ENCODE measurements at regions not wholly inside any gene's neighbourhood (a gene's known extent, or its start where the extent isn't known, plus 50 kb on each side); places are given as distances from the start of the nearest gene placed in this dataset.
A peak's percentile ranks its signal among the peaks of the same experiment; 100 is the strongest.

GRCh38 chr2:117470311-117471095 lies 344.0 kb upstream of the DDX18 start:
- ATAC-seq (peak; percentile 94), DNase-seq (ENCODE audit: low spot score) (peak; percentile 93)
- Mint-ChIP-seq H3K27ac (peak overlapping the region; percentile 93), H3K4me3 (no peak overlapping the region), H3K4me1 (peaks cover 8% of the 10 kb centered on the region; the same call in 2 of the 3 replicates), H3K27me3 (ENCODE audit: insufficient read depth, low read depth, poor library complexity) (peaks cover 4% of the 10 kb centered on the region), H3K36me3 (ENCODE audit: low read depth) (peaks cover 38% of the 10 kb centered on the region), H3K9me3 (peaks cover 28% of the 10 kb centered on the region)
- no peaks in the 10 kb centered on the region for H3K79me2 ChIP-seq (replicated peaks; ENCODE audit: insufficient read depth)
- H3K9me2 ChIP-seq (ENCODE audit: insufficient read depth) = 0 out of 2 replicates have a peak, but pooled peaks cover 7% of the 10 kb centered on the region
- no peak overlapping the region for H3K27ac ChIP-seq (ENCODE audit: low read depth)
- H3K4me1 ChIP-seq (ENCODE audit: insufficient read depth) = peaks cover 11% of the 10 kb centered on the region
- H3K4me3 ChIP-seq = no peak overlapping the region
- no peaks in the 10 kb centered on the region for H3F3A ChIP-seq (replicated peaks; ENCODE audit: low read depth)
- H2AFZ ChIP-seq = no peak overlapping the region
- TF ChIP-seq EZH2 (IDR thresholded peaks at IDR 0.05; ENCODE audit: low read depth, unreplicated experiment) (no peak), ETS1 (IDR thresholded peaks at IDR 0.05) (no peak), ZNF114 (CRISPR knock-in tag; IDR thresholded peaks at IDR 0.05) (no peak), POLR2AphosphoS5 (IDR thresholded peaks at IDR 0.05; ENCODE audit: low read depth) (no peak), STAT1 (IDR thresholded peaks at IDR 0.05; ENCODE audit: unreplicated experiment) (no peak), JUNB (IDR thresholded peaks at IDR 0.05; ENCODE audit: unreplicated experiment) (no peak), CTCF (conservative IDR thresholded peaks at IDR 0.05; ENCODE audit: low read depth in 2 of 2) (peak; percentile 87 to 94), EZH2phosphoT487 (IDR thresholded peaks at IDR 0.05; ENCODE audit: unreplicated experiment) (no peak), REST (IDR thresholded peaks at IDR 0.05; ENCODE audit: unreplicated experiment) (no peak), ZNF331 (CRISPR knock-in tag; IDR thresholded peaks at IDR 0.05; ENCODE audit: low read depth) (no peak), CREB1 (CRISPR knock-in tag; IDR thresholded peaks at IDR 0.05; ENCODE audit: low read depth) (0 out of 2 replicates have a peak, but pooled peaks have one; percentile 2), NANOG (IDR thresholded peaks at IDR 0.05; ENCODE audit: borderline replicate concordance) (no peak), ZNF462 (CRISPR knock-in tag; IDR thresholded peaks at IDR 0.05) (peak; percentile 32; the same call in 1 of the 2 replicates)
- no peaks in the 10 kb centered on the region for H3K36me3 ChIP-seq (ENCODE audit: insufficient read depth)
- no peak overlapping the region for H3K4me2 ChIP-seq
- no peaks in the 10 kb centered on the region for H3K27me3 ChIP-seq (ENCODE audit: insufficient read depth)
- no peaks in the 10 kb centered on the region for H4K20me1 ChIP-seq (replicated peaks; ENCODE audit: insufficient read depth)
